HEK293 (cell line): ENCODE measurements at regions not wholly inside any gene's neighbourhood (a gene's known extent, or its start where the extent isn't known, plus 50 kb on each side); places are given as distances from the start of the nearest gene placed in this dataset.

Experiments
- CTCF ChIA-PET: fragments of 350-600 bp; formaldehyde crosslinking; extraction: SDS; loops from one replicate; lab custom pipeline; 2021; ENCODE audit warnings: antibody characterized with exemption; lab: Yijun Ruan, JAX
- POLR2A ChIA-PET: fragments of 300-600 bp; formaldehyde crosslinking; extraction: SDS; loops from one replicate; lab custom pipeline; 2020; ENCODE audit warnings: antibody characterized with exemption, inconsistent platforms; lab: Yijun Ruan, JAX
- H3K27ac ChIP-seq: fragments of 200-500 bp; sonication (Bioruptor generic); 2 replicates; pipeline ENCODE4 v1.5.1; 2014; ENCODE audit warnings: low read depth, low read length, control low read depth, inconsistent platforms; ENCODE audit errors: extremely low read depth
- H3K36me3 ChIP-seq, 2 experiments: fragments of 200-500 bp in 1 of 2; sonication (Bioruptor generic) in 1 of 2; 1 replicate in 1 of 2; 2 replicates in 1 of 2; pipeline ENCODE4 v1.5.1; 2014 to 2017; ENCODE audit warnings: inconsistent platforms in 2 of 2, low read length in 2 of 2; ENCODE audit not compliant: control insufficient read depth in 2 of 2, insufficient read depth in 1 of 2
- H3K4me1 ChIP-seq: fragments of 200-500 bp; sonication (Bioruptor generic); 2 replicates; pipeline ENCODE4 v1.5.1; 2014; ENCODE audit warnings: mild to moderate bottlenecking, low read length, inconsistent platforms; ENCODE audit not compliant: control insufficient read depth, insufficient read depth
- H3K4me3 ChIP-seq: 2 replicates; pipeline ENCODE4 v1.5.1; 2011; ENCODE audit warnings: low read depth, mild to moderate bottlenecking, control low read depth, low read length, moderate library complexity
- H3K9me3 ChIP-seq: fragments of 200-500 bp; sonication (Bioruptor generic); 2 replicates; pipeline ENCODE4 v1.5.1; 2014; ENCODE audit warnings: low read depth, low read length, inconsistent platforms; ENCODE audit not compliant: control insufficient read depth, insufficient read depth
- CTCF ChIP-seq: fragments of 450-650 bp; formaldehyde crosslinking; IDR thresholded peaks from 2 replicates; pipeline ENCODE4 v1.5.1; 2016; ENCODE audit warnings: missing biosample characterization, missing genetic modification characterization
- HOXC10 ChIP-seq: sonication (generic); formaldehyde crosslinking; IDR thresholded peaks from 2 replicates; pipeline ENCODE4 v1.8.1; 2023; ENCODE audit warnings: mild to moderate bottlenecking, missing genetic modification reagents
- HOXD13 ChIP-seq: sonication (generic); formaldehyde crosslinking; IDR thresholded peaks from 2 replicates; pipeline ENCODE4 v1.8.0; 2022; ENCODE audit warnings: missing genetic modification reagents, borderline replicate concordance
- KLF17 ChIP-seq: fragments of 450-650 bp; formaldehyde crosslinking; IDR thresholded peaks from 2 replicates; pipeline ENCODE4 v1.5.1; 2016; ENCODE audit warnings: missing biosample characterization, missing genetic modification characterization
- KLF9 ChIP-seq: fragments of 450-650 bp; formaldehyde crosslinking; IDR thresholded peaks from 2 replicates; pipeline ENCODE4 v1.5.1; 2016; ENCODE audit warnings: missing biosample characterization, missing genetic modification characterization, low read depth
- TSHZ1 ChIP-seq: fragments of 450-650 bp; formaldehyde crosslinking; IDR thresholded peaks from 2 replicates; pipeline ENCODE4 v1.5.1; 2016; ENCODE audit warnings: missing biosample characterization, missing genetic modification characterization, borderline replicate concordance
- ZBTB21 ChIP-seq: fragments of 450-650 bp; formaldehyde crosslinking; IDR thresholded peaks from 2 replicates; pipeline ENCODE4 v1.5.1; 2017; ENCODE audit warnings: missing biosample characterization, missing genetic modification characterization
- ZFP41 ChIP-seq: fragments of 450-650 bp; formaldehyde crosslinking; IDR thresholded peaks from 2 replicates; pipeline ENCODE4 v1.5.1; 2016; ENCODE audit warnings: missing biosample characterization, missing genetic modification characterization, borderline replicate concordance
- ZNF169 ChIP-seq: fragments of 450-650 bp; formaldehyde crosslinking; IDR thresholded peaks from 2 replicates; pipeline ENCODE4 v1.5.1; 2016; ENCODE audit warnings: missing biosample characterization, missing genetic modification characterization
- ZNF248 ChIP-seq: fragments of 450-650 bp; formaldehyde crosslinking; IDR thresholded peaks from 2 replicates; pipeline ENCODE4 v1.5.1; 2017; ENCODE audit warnings: missing biosample characterization, missing genetic modification characterization
- ZNF324 ChIP-seq: fragments of 450-650 bp; formaldehyde crosslinking; IDR thresholded peaks from 2 replicates; pipeline ENCODE4 v1.5.1; 2016; ENCODE audit warnings: missing biosample characterization, missing genetic modification characterization
- ZNF37A ChIP-seq: fragments of 450-650 bp; IDR thresholded peaks from 2 replicates; pipeline ENCODE4 v1.5.1; 2018; ENCODE audit warnings: missing biosample characterization, missing genetic modification characterization
- ZNF416 ChIP-seq: fragments of 450-650 bp; formaldehyde crosslinking; IDR thresholded peaks from 2 replicates; pipeline ENCODE4 v1.5.1; 2016; ENCODE audit warnings: missing biosample characterization, missing genetic modification characterization
- ZNF433 ChIP-seq: fragments of 450-650 bp; formaldehyde crosslinking; IDR thresholded peaks from 2 replicates; pipeline ENCODE4 v1.5.1; 2016; ENCODE audit warnings: missing biosample characterization, missing genetic modification characterization, low read depth
- ZNF510 ChIP-seq: fragments of 450-650 bp; formaldehyde crosslinking; IDR thresholded peaks from 2 replicates; pipeline ENCODE4 v1.5.1; 2018; ENCODE audit warnings: mild to moderate bottlenecking, missing genetic modification characterization, missing biosample characterization; ENCODE audit not compliant: insufficient replicate concordance
- ZNF530 ChIP-seq: fragments of 450-650 bp; formaldehyde crosslinking; IDR thresholded peaks from 2 replicates; pipeline ENCODE4 v1.5.1; 2016; ENCODE audit warnings: low read depth, missing biosample characterization, missing genetic modification characterization
- ZNF549 ChIP-seq: fragments of 450-650 bp; IDR thresholded peaks from 2 replicates; pipeline ENCODE4 v1.5.1; 2018; ENCODE audit warnings: missing biosample characterization, missing genetic modification characterization, mild to moderate bottlenecking, inconsistent platforms, moderate library complexity
- ZNF658 ChIP-seq: fragments of 450-650 bp; formaldehyde crosslinking; IDR thresholded peaks from 2 replicates; pipeline ENCODE4; 2016; ENCODE audit warnings: missing biosample characterization, missing genetic modification characterization
- TF ChIP-seq, protein P1 (sequence below): fragments of 450-650 bp; IDR thresholded peaks from 2 replicates; pipeline ENCODE4 v1.5.1; 2018; ENCODE audit warnings: missing biosample characterization, mild to moderate bottlenecking, missing genetic modification characterization
- TF ChIP-seq, protein P2 (sequence below): fragments of 450-650 bp; formaldehyde crosslinking; IDR thresholded peaks from 2 replicates; pipeline ENCODE4 v1.5.1; 2016; ENCODE audit warnings: missing biosample characterization, missing genetic modification characterization
- TF ChIP-seq, protein P3 (sequence below): fragments of 450-650 bp; formaldehyde crosslinking; IDR thresholded peaks from 2 replicates; pipeline ENCODE4 v1.5.1; 2016; ENCODE audit warnings: missing biosample characterization, missing genetic modification characterization

- CTCF ChIA-PET: interaction anchor here (0.6 to 3.4 kb wide), 16 partner anchors 10 to 1236 kb away, joined by 3 to 23 read pairs (median 3); no protein-coding TSS in a partner anchor
- H3K27ac ChIP-seq: no peak overlapping the region
- no peaks in the 10 kb centered on the region for H3K4me1 ChIP-seq
- POLR2A ChIA-PET: interaction anchor here (0.7 kb wide), 1 partner anchor 398 kb away, joined by 3 read pairs; no protein-coding TSS in a partner anchor
- H3K9me3 ChIP-seq: no peaks in the 10 kb centered on the region
- H3K4me3 ChIP-seq: no peak overlapping the region
- no peak for TF ChIP-seq ZNF37A (tag by site-specific recombination)
- TF ChIP-seq HOXD13 (CRISPR knock-in tag): no peak
- TF ChIP-seq CTCF (tag by site-specific recombination): 0 out of 2 replicates have a peak, but pooled peaks have one; percentile 11
- TF ChIP-seq, protein P1, sequence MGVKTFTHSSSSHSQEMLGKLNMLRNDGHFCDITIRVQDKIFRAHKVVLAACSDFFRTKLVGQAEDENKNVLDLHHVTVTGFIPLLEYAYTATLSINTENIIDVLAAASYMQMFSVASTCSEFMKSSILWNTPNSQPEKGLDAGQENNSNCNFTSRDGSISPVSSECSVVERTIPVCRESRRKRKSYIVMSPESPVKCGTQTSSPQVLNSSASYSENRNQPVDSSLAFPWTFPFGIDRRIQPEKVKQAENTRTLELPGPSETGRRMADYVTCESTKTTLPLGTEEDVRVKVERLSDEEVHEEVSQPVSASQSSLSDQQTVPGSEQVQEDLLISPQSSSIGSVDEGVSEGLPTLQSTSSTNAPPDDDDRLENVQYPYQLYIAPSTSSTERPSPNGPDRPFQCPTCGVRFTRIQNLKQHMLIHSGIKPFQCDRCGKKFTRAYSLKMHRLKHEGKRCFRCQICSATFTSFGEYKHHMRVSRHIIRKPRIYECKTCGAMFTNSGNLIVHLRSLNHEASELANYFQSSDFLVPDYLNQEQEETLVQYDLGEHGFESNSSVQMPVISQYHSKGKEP (tag by site-specific recombination): peak; percentile 60; the same call in 1 of the 2 replicates
- TF ChIP-seq, protein P2, sequence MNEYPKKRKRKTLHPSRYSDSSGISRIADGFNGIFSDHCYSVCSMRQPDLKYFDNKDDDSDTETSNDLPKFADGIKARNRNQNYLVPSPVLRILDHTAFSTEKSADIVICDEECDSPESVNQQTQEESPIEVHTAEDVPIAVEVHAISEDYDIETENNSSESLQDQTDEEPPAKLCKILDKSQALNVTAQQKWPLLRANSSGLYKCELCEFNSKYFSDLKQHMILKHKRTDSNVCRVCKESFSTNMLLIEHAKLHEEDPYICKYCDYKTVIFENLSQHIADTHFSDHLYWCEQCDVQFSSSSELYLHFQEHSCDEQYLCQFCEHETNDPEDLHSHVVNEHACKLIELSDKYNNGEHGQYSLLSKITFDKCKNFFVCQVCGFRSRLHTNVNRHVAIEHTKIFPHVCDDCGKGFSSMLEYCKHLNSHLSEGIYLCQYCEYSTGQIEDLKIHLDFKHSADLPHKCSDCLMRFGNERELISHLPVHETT (tag by site-specific recombination): no peak
- TF ChIP-seq, all 188 proteins: peak for 2
- no peaks in the 10 kb centered on the region for H3K36me3 ChIP-seq
Measured at GRCh38 chr6:90859612-90860011, 272.7 kb upstream of the MAP3K7 start.

- POLR2A ChIA-PET: no interaction called here
- Histone ChIP-seq H3K36me3 (no peaks in the 10 kb centered on the region), H3K4me3 (no peak overlapping the region), H3K4me1 (no peaks in the 10 kb centered on the region), H3K27ac (no peak overlapping the region), H3K9me3 (no peaks in the 10 kb centered on the region)
- CTCF ChIA-PET: interaction anchor here (0.6 to 3.4 kb wide), 6 partner anchors 41 to 247 kb away, joined by 3 to 23 read pairs (median 5); no protein-coding TSS in a partner anchor
- no peak for TF ChIP-seq HOXC10
- no peak for TF ChIP-seq ZFP41 (tag by site-specific recombination)
- no peak for TF ChIP-seq ZNF658 (tag by site-specific recombination)
- TF ChIP-seq ZNF433 (tag by site-specific recombination): no peak
- no peak for TF ChIP-seq ZNF324 (tag by site-specific recombination)
- TF ChIP-seq, protein P3, sequence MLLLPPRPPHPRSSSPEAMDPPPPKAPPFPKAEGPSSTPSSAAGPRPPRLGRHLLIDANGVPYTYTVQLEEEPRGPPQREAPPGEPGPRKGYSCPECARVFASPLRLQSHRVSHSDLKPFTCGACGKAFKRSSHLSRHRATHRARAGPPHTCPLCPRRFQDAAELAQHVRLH (tag by site-specific recombination): no peak
- no peak for TF ChIP-seq ZNF416 (tag by site-specific recombination)
- TF ChIP-seq ZNF248 (tag by site-specific recombination): no peak
- TF ChIP-seq ZNF530 (tag by site-specific recombination): no peak
- TF ChIP-seq TSHZ1: no peak
- TF ChIP-seq ZNF510: no peak
- no peak for TF ChIP-seq ZBTB21 (tag by site-specific recombination)
- no peak for TF ChIP-seq KLF17 (tag by site-specific recombination)
- TF ChIP-seq KLF9 (tag by site-specific recombination): no peak
- TF ChIP-seq ZNF549 (tag by site-specific recombination): no peak
- TF ChIP-seq ZNF169 (tag by site-specific recombination): no peak
Measured at GRCh38 chr6:90859056-90859455, 272.2 kb upstream of the MAP3K7 start.
